Keratinocyte (primary cell): ENCODE measurements at regions not wholly inside any gene's neighbourhood (a gene's known extent, or its start where the extent isn't known, plus 50 kb on each side); places are given as distances from the start of the nearest gene placed in this dataset.

Experiments
- DNase-seq: peaks from one replicate; pipeline ENCODE4 v3.0.0-alpha.2; 2011; ENCODE audit warnings: low read depth, missing footprints, low spot score
- FAIRE-seq: peaks from 2 replicates; lab custom pipeline; 2011; peaks lifted over from hg19 to GRCh38; lab: Jason Lieb, UNC
- H2AFZ ChIP-seq: 2 replicates; pipeline ENCODE4 v1.6.0; 2012; ENCODE audit warnings: low read length, control low read depth, inconsistent platforms; ENCODE audit not compliant: control insufficient read depth
- H3K27ac ChIP-seq: 2 replicates; pipeline ENCODE4 v1.5.1; 2011; ENCODE audit warnings: low read length; ENCODE audit not compliant: control insufficient read depth, insufficient read depth
- H3K27me3 ChIP-seq: 3 replicates; pipeline ENCODE4 v1.6.0; 2011; ENCODE audit warnings: low read length; ENCODE audit not compliant: control insufficient read depth, insufficient read depth; ENCODE audit errors: extremely low read depth
- H3K36me3 ChIP-seq, 2 experiments: 2 replicates in 1 of 2; 3 replicates in 1 of 2; pipeline ENCODE4 v1.5.1; 2011; ENCODE audit warnings: low read length in 2 of 2, mild to moderate bottlenecking in 1 of 2; ENCODE audit not compliant: control insufficient read depth in 2 of 2, insufficient read depth in 2 of 2; ENCODE audit errors: extremely low read depth in 1 of 2
- H3K4me1 ChIP-seq: 3 replicates; pipeline ENCODE4 v1.5.1; 2011; ENCODE audit warnings: low read length; ENCODE audit not compliant: control insufficient read depth, insufficient read depth; ENCODE audit errors: extremely low read depth
- H3K4me2 ChIP-seq: 3 replicates; pipeline ENCODE4 v1.6.0; 2011; ENCODE audit warnings: low read depth, low read length; ENCODE audit not compliant: control insufficient read depth, insufficient read depth; ENCODE audit errors: extremely low read depth
- H3K4me3 ChIP-seq, 3 experiments: fragments of 200-600 bp in 1 of 3; sonication (generic) in 1 of 3; 2 replicates in 2 of 3; 3 replicates in 1 of 3; pipeline ENCODE4 v1.5.1; 2011 to 2016; ENCODE audit warnings: low read length in 3 of 3, mild to moderate bottlenecking in 3 of 3, control low read depth in 2 of 3, inconsistent platforms in 1 of 3, low read depth in 1 of 3, mixed read lengths in 1 of 3, mixed run types in 1 of 3, moderate library complexity in 1 of 3; ENCODE audit not compliant: control insufficient read depth in 2 of 3, insufficient read depth in 2 of 3; ENCODE audit errors: extremely low read depth in 1 of 3
- H3K79me2 ChIP-seq: 2 replicates; pipeline ENCODE4 v1.6.0; 2012; ENCODE audit warnings: low read length; ENCODE audit not compliant: control insufficient read depth, insufficient read depth
- H3K9ac ChIP-seq: 3 replicates; pipeline ENCODE4 v1.6.0; 2011; ENCODE audit warnings: low read length; ENCODE audit not compliant: control insufficient read depth, insufficient read depth; ENCODE audit errors: extremely low read depth
- H3K9me1 ChIP-seq: 3 replicates; pipeline ENCODE4 v1.6.0; 2011; ENCODE audit warnings: low read length; ENCODE audit not compliant: control insufficient read depth, insufficient read depth; ENCODE audit errors: extremely low read depth
- H3K9me3 ChIP-seq: 2 replicates; pipeline ENCODE4 v1.5.1; 2012; ENCODE audit warnings: low read depth, low read length; ENCODE audit not compliant: control insufficient read depth
- H4K20me1 ChIP-seq: 3 replicates; pipeline ENCODE4 v1.6.0; 2011; ENCODE audit warnings: low read length; ENCODE audit not compliant: control insufficient read depth, insufficient read depth; ENCODE audit errors: extremely low read depth
- EZH2 ChIP-seq: IDR thresholded peaks from one replicate; pipeline ENCODE4 v1.6.1; 2012; ENCODE audit warnings: inconsistent platforms, mild to moderate bottlenecking, low read length, moderate library complexity
- dilution Hi-C: fragments of 300-500 bp; cut with MboI; formaldehyde crosslinking; loops from one replicate; pipeline ENCODE4 v1.7.0; 2020; ENCODE audit warnings: low sequenced_read_pairs; ENCODE audit not compliant: extremely low pct_ligation_motif_present
- TF ChIP-seq, protein P1 (sequence below), 3 experiments: IDR thresholded peaks in 1 of 3; conservative IDR thresholded peaks in 1 of 3; optimal IDR thresholded peaks in 1 of 3; 2 replicates in 2 of 3; 3 replicates in 1 of 3; pipeline versions ENCODE3 to v1.5.1; 2011; ENCODE audit warnings: low read length in 3 of 3, mild to moderate bottlenecking in 3 of 3, moderate library complexity in 2 of 3, control low read depth in 1 of 3, inconsistent platforms in 1 of 3; ENCODE audit not compliant: insufficient read depth in 2 of 3; ENCODE audit errors: extremely low read depth in 1 of 3

DNA sequence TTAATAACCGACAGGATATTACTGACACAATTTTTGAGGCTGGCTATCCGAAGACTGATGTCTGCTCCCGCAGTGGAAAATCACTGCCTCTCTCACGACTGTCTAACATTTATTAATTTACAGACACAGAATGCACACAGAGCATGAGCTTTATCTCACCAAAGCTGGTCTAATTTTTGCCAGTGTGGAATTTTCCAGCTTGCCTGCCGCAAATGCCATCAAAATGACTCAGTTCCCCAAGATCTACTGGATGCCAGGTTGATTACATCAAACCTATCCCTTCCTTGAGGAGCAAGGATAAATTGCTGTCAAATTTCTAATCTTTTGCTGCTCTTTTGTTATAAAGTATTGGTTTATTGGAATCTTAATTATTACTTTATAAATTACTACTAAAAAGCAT lies 1775.1 kb upstream of the PCDH20 start:
- peak overlapping the region; percentile 9 for H3K4me2 ChIP-seq
- dilution Hi-C loops = no loop called here
- H3K4me1 ChIP-seq = peaks cover 4% of the 10 kb centered on the region
- H3K27me3 ChIP-seq = no peaks in the 10 kb centered on the region
- TF ChIP-seq EZH2 = no peak
- TF ChIP-seq, protein P1, sequence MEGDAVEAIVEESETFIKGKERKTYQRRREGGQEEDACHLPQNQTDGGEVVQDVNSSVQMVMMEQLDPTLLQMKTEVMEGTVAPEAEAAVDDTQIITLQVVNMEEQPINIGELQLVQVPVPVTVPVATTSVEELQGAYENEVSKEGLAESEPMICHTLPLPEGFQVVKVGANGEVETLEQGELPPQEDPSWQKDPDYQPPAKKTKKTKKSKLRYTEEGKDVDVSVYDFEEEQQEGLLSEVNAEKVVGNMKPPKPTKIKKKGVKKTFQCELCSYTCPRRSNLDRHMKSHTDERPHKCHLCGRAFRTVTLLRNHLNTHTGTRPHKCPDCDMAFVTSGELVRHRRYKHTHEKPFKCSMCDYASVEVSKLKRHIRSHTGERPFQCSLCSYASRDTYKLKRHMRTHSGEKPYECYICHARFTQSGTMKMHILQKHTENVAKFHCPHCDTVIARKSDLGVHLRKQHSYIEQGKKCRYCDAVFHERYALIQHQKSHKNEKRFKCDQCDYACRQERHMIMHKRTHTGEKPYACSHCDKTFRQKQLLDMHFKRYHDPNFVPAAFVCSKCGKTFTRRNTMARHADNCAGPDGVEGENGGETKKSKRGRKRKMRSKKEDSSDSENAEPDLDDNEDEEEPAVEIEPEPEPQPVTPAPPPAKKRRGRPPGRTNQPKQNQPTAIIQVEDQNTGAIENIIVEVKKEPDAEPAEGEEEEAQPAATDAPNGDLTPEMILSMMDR (optimal IDR thresholded peaks at IDR 0.05 in 1 of 3, IDR thresholded peaks at IDR 0.05 in 1 of 3, conservative IDR thresholded peaks at IDR 0.05 in 1 of 3; ENCODE audit: extremely low read depth in 1 of 3, insufficient read depth in 2 of 3, low read length in 3 of 3) = no peak
- H3K9ac ChIP-seq = no peak overlapping the region
- no peak overlapping the region for H3K4me3 ChIP-seq
- no peaks in the 10 kb centered on the region for H3K79me2 ChIP-seq
- no peaks in the 10 kb centered on the region for H3K36me3 ChIP-seq
- H4K20me1 ChIP-seq = no peaks in the 10 kb centered on the region
- no peaks in the 10 kb centered on the region for H3K9me3 ChIP-seq
- no peak overlapping the region for H2AFZ ChIP-seq
- FAIRE-seq (peak; percentile 26), DNase-seq (no peak)
- H3K9me1 ChIP-seq = no peaks in the 10 kb centered on the region
- no peak overlapping the region for H3K27ac ChIP-seq

DNA sequence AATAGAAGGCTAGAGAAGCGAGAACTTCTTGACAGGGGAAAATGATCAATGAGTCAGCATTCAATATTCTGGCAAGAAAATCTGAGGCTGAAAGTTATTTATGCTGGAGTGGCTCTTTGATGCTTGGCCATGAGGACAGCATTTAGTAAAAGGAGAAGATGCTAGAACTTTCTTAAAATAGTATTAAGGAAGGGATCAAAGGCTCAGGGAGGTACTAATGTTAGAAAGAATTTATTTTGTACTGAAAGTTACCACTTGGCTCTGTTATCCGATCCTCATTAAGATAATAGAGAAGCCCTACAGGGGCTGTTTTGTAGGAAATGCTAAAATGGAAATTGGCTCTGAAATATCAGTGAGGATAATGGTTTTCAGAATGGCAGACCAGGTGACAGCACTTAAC lies 1774.6 kb upstream of the PCDH20 start:
- TF ChIP-seq, protein P1 (optimal IDR thresholded peaks at IDR 0.05 in 1 of 3, IDR thresholded peaks at IDR 0.05 in 1 of 3, conservative IDR thresholded peaks at IDR 0.05 in 1 of 3; ENCODE audit: extremely low read depth in 1 of 3, insufficient read depth in 2 of 3, low read length in 3 of 3) = no peak
- no peak for TF ChIP-seq EZH2
- H3K4me1 ChIP-seq = peaks cover 4% of the 10 kb centered on the region
- H3K9me3 ChIP-seq = no peaks in the 10 kb centered on the region
- H3K4me3 ChIP-seq = no peak overlapping the region
- H3K36me3 ChIP-seq = no peaks in the 10 kb centered on the region
- no peak overlapping the region for H3K27ac ChIP-seq
- H4K20me1 ChIP-seq = no peaks in the 10 kb centered on the region
- H3K9me1 ChIP-seq = no peaks in the 10 kb centered on the region
- no peak overlapping the region for H3K9ac ChIP-seq
- H3K79me2 ChIP-seq = no peaks in the 10 kb centered on the region
- DNase-seq = no peak
- FAIRE-seq = no peak
- no peaks in the 10 kb centered on the region for H3K27me3 ChIP-seq
- no peak overlapping the region for H3K4me2 ChIP-seq
- dilution Hi-C loops = no loop called here
- H2AFZ ChIP-seq = no peak overlapping the region
